PC-9 (cell line): ENCODE measurements at regions not wholly inside any gene's neighbourhood (a gene's known extent, or its start where the extent isn't known, plus 50 kb on each side); places are given as distances from the start of the nearest gene placed in this dataset.

Experiments used
- EZH2 ChIP-seq: fragments of 200-600 bp; sonication (generic); IDR thresholded peaks from 2 replicates; pipeline ENCODE4 v1.8.0; 2017; ENCODE audit warnings: antibody characterized with exemption, low read depth
- TF ChIP-seq, protein P1 (sequence below): fragments of 200-600 bp; sonication (generic); conservative IDR thresholded peaks from 2 replicates; pipeline ENCODE4 v1.6.1; 2017; ENCODE audit warnings: mixed run types, antibody characterized with exemption, mild to moderate bottlenecking, moderate library complexity

- TF ChIP-seq, protein P1, sequence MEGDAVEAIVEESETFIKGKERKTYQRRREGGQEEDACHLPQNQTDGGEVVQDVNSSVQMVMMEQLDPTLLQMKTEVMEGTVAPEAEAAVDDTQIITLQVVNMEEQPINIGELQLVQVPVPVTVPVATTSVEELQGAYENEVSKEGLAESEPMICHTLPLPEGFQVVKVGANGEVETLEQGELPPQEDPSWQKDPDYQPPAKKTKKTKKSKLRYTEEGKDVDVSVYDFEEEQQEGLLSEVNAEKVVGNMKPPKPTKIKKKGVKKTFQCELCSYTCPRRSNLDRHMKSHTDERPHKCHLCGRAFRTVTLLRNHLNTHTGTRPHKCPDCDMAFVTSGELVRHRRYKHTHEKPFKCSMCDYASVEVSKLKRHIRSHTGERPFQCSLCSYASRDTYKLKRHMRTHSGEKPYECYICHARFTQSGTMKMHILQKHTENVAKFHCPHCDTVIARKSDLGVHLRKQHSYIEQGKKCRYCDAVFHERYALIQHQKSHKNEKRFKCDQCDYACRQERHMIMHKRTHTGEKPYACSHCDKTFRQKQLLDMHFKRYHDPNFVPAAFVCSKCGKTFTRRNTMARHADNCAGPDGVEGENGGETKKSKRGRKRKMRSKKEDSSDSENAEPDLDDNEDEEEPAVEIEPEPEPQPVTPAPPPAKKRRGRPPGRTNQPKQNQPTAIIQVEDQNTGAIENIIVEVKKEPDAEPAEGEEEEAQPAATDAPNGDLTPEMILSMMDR: no peak
- no peak for TF ChIP-seq EZH2
Measured at GRCh38 chr4:123233136-123233768, 163.3 kb upstream of the SPRY1 start.
